GM12878 (cell line): ENCODE measurements at regions not wholly inside any gene's neighbourhood (a gene's known extent, or its start where the extent isn't known, plus 50 kb on each side); places are given as distances from the start of the nearest gene placed in this dataset.
A peak's percentile ranks its signal among the peaks of the same experiment; 100 is the strongest.

ENCODE experiments used
- BACH1 ChIP-seq: fragments of 450-650 bp; IDR thresholded peaks from 2 replicates; pipeline ENCODE4 v1.6.1; 2017; ENCODE audit warnings: mild to moderate bottlenecking, borderline replicate concordance
- BCL3 ChIP-seq: IDR thresholded peaks from 2 replicates; pipeline ENCODE4 v1.6.1; 2011; ENCODE audit warnings: borderline replicate concordance, low read depth, mild to moderate bottlenecking, moderate library complexity, low read length; ENCODE audit not compliant: insufficient read depth, poor library complexity, severe bottlenecking
- CHD1 ChIP-seq: IDR thresholded peaks from 2 replicates; pipeline ENCODE4 v1.6.1; 2012; ENCODE audit warnings: low read depth, low read length, improper control_type of control experiment
- DPF2 ChIP-seq: fragments of 450-650 bp; IDR thresholded peaks from 2 replicates; pipeline ENCODE4 v1.6.1; 2017; ENCODE audit warnings: mild to moderate bottlenecking
- EGR1 ChIP-seq, 2 experiments: IDR thresholded peaks; 1 replicate in 1 of 2; 2 replicates in 1 of 2; pipeline ENCODE4 v1.6.1; 2011 to 2012; ENCODE audit warnings: low read depth in 2 of 2, low read length in 2 of 2, borderline replicate concordance in 1 of 2, mild to moderate bottlenecking in 1 of 2, moderate library complexity in 1 of 2
- IKZF2 ChIP-seq, 2 experiments: fragments of 450-650 bp; IDR thresholded peaks; 2 replicates each; pipeline ENCODE4 v1.6.1; 2017; ENCODE audit warnings: mild to moderate bottlenecking in 2 of 2, moderate library complexity in 2 of 2
- NBN ChIP-seq: fragments of 450-650 bp; IDR thresholded peaks from 2 replicates; pipeline ENCODE4 v1.6.1; 2016
- PML ChIP-seq: IDR thresholded peaks from 2 replicates; pipeline ENCODE4 v1.6.1; 2012; ENCODE audit warnings: low read length, inconsistent platforms
- POLR2A ChIP-seq: IDR thresholded peaks from 2 replicates; pipeline ENCODE4 v1.6.1; 2011; ENCODE audit warnings: low read depth, mild to moderate bottlenecking, low read length
- POLR2AphosphoS2 ChIP-seq: IDR thresholded peaks from 2 replicates; pipeline ENCODE4 v1.6.1; 2011; ENCODE audit warnings: low read depth, mild to moderate bottlenecking, low read length, improper control_type of control experiment, moderate library complexity
- POLR2AphosphoS5 ChIP-seq: IDR thresholded peaks from 2 replicates; pipeline ENCODE4 v1.6.1; 2011; ENCODE audit warnings: mild to moderate bottlenecking, low read length, inconsistent platforms
- SMARCA5 ChIP-seq: fragments of 450-650 bp; IDR thresholded peaks from 2 replicates; pipeline ENCODE4 v1.6.1; 2017; ENCODE audit warnings: mild to moderate bottlenecking
- ZBED1 ChIP-seq: IDR thresholded peaks from 2 replicates; pipeline ENCODE4 v1.6.1; 2016; ENCODE audit warnings: borderline replicate concordance
- ZBTB4 ChIP-seq: fragments of 450-650 bp; formaldehyde crosslinking; IDR thresholded peaks from 2 replicates; pipeline ENCODE4 v1.4.0; 2022; ENCODE audit warnings: mild to moderate bottlenecking, moderate library complexity
- ZNF217 ChIP-seq: fragments of 450-650 bp; IDR thresholded peaks from 2 replicates; pipeline ENCODE4 v1.6.1; 2017; ENCODE audit warnings: antibody characterized with exemption, mild to moderate bottlenecking
- TF ChIP-seq, protein P1 (sequence below): IDR thresholded peaks from 2 replicates; pipeline ENCODE4 v1.6.1; 2011; ENCODE audit warnings: mild to moderate bottlenecking, low read depth, low read length, moderate library complexity; ENCODE audit not compliant: insufficient replicate concordance
- TF ChIP-seq, protein P2 (sequence below): fragments of 450-650 bp; IDR thresholded peaks from 2 replicates; pipeline ENCODE4 v1.6.1; 2016; ENCODE audit warnings: mild to moderate bottlenecking, moderate library complexity, borderline replicate concordance

GRCh38 chr5:121399879-121400278 lies 451.8 kb upstream of the FTMT start (continued):
- TF ChIP-seq POLR2AphosphoS2 (no peak), ZBED1 (peak; percentile 78; the same call in 1 of the 2 replicates), NBN (no peak), BCL3 (peak; percentile 68), ZNF217 (peak; percentile 49; the same call in 1 of the 2 replicates), EGR1 (IDR thresholded peaks at IDR 0.05; ENCODE audit: borderline replicate concordance in 1 of 2, low read depth in 2 of 2, low read length in 2 of 2) (no peak), DPF2 (no peak), SMARCA5 (no peak), ZBTB4 (no peak), CHD1 (no peak), IKZF2 (IDR thresholded peaks at IDR 0.05) (peak; percentile 20 to 22; a peak in 2 of 4 replicates), POLR2A (no peak), BACH1 (no peak), PML (peak; percentile 61; the same call in 1 of the 2 replicates), POLR2AphosphoS5 (no peak)
- TF ChIP-seq, protein P1, sequence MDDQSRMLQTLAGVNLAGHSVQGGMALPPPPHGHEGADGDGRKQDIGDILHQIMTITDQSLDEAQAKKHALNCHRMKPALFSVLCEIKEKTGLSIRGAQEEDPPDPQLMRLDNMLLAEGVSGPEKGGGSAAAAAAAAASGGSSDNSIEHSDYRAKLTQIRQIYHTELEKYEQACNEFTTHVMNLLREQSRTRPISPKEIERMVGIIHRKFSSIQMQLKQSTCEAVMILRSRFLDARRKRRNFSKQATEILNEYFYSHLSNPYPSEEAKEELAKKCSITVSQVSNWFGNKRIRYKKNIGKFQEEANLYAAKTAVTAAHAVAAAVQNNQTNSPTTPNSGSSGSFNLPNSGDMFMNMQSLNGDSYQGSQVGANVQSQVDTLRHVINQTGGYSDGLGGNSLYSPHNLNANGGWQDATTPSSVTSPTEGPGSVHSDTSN = no peak
- TF ChIP-seq, protein P2, sequence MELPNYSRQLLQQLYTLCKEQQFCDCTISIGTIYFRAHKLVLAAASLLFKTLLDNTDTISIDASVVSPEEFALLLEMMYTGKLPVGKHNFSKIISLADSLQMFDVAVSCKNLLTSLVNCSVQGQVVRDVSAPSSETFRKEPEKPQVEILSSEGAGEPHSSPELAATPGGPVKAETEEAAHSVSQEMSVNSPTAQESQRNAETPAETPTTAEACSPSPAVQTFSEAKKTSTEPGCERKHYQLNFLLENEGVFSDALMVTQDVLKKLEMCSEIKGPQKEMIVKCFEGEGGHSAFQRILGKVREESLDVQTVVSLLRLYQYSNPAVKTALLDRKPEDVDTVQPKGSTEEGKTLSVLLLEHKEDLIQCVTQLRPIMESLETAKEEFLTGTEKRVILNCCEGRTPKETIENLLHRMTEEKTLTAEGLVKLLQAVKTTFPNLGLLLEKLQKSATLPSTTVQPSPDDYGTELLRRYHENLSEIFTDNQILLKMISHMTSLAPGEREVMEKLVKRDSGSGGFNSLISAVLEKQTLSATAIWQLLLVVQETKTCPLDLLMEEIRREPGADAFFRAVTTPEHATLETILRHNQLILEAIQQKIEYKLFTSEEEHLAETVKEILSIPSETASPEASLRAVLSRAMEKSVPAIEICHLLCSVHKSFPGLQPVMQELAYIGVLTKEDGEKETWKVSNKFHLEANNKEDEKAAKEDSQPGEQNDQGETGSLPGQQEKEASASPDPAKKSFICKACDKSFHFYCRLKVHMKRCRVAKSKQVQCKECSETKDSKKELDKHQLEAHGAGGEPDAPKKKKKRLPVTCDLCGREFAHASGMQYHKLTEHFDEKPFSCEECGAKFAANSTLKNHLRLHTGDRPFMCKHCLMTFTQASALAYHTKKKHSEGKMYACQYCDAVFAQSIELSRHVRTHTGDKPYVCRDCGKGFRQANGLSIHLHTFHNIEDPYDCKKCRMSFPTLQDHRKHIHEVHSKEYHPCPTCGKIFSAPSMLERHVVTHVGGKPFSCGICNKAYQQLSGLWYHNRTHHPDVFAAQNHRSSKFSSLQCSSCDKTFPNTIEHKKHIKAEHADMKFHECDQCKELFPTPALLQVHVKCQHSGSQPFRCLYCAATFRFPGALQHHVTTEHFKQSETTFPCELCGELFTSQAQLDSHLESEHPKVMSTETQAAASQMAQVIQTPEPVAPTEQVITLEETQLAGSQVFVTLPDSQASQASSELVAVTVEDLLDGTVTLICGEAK = no peak
